D721Med (cell line): ENCODE measurements at regions not wholly inside any gene's neighbourhood (a gene's known extent, or its start where the extent isn't known, plus 50 kb on each side); places are given as distances from the start of the nearest gene placed in this dataset.

Source experiments
- DNase-seq: peaks from one replicate; pipeline ENCODE4 v3.0.0; 2011; ENCODE audit warnings: low spot score; ENCODE audit not compliant: insufficient read length
- FAIRE-seq: peaks from 2 replicates; lab custom pipeline; 2011; peaks lifted over from hg19 to GRCh38; lab: Jason Lieb, UNC
- CTCF ChIP-seq: IDR thresholded peaks from 2 replicates; pipeline ENCODE4 v1.5.1; 2012; ENCODE audit warnings: mild to moderate bottlenecking, control low read depth; ENCODE audit not compliant: insufficient read depth; ENCODE audit errors: missing control alignments

GRCh38 chr13:78976696-78977095, 317.7 kb upstream of the OBI1 start:
- no peak for FAIRE-seq
- no peak for DNase-seq
- no peak for TF ChIP-seq CTCF

GRCh38 chr13:78972561-78972960, 313.6 kb upstream of the OBI1 start:
- no peak for TF ChIP-seq CTCF
- DNase-seq (no peak), FAIRE-seq (no peak)

- DNase-seq (no peak), FAIRE-seq (no peak)
- TF ChIP-seq CTCF, result no peak
These were observed 312.5 kb upstream of the OBI1 start for GRCh38 chr13:78971355-78972025.

- no peak for TF ChIP-seq CTCF
- FAIRE-seq (no peak), DNase-seq (no peak)
These were observed 301.9 kb upstream of the OBI1 start for GRCh38 chr13:78960881-78961280.

- FAIRE-seq (no peak), DNase-seq (no peak)
- no peak for TF ChIP-seq CTCF
These were observed 299.1 kb upstream of the OBI1 start for GRCh38 chr13:78958006-78958405.

- DNase-seq, result no peak
- no peak for FAIRE-seq
- no peak for TF ChIP-seq CTCF
These were observed 281.6 kb upstream of the OBI1 start for GRCh38 chr13:78940455-78941130.

GRCh38 chr13:78934336-78934735, 275.4 kb upstream of the OBI1 start:
- no peak for TF ChIP-seq CTCF
- FAIRE-seq, result no peak
- no peak for DNase-seq
